ENCODE measurements at regions not wholly inside any gene's neighbourhood (a gene's known extent, or its start where the extent isn't known, plus 50 kb on each side); places are given as distances from the start of the nearest gene placed in this dataset.
"Not testable (repeated sequence)": the region's sequence is repeated elsewhere in the genome, so short reads cannot be mapped to it uniquely, and the experiment has no call there.

- no peak overlapping the region for H3K4me3 Mint-ChIP-seq
- H3K27me3 Mint-ChIP-seq (ENCODE audit: low read depth, poor library complexity), result no peaks in the 10 kb centered on the region
- peaks cover 27% of the 10 kb centered on the region for H3K9me3 Mint-ChIP-seq
- H3K4me1 Mint-ChIP-seq, result no peaks in the 10 kb centered on the region
- TF ChIP-seq CTCF (IDR thresholded peaks at IDR 0.05), result no peak
- H3K27ac Mint-ChIP-seq, result no peak overlapping the region
- no peaks in the 10 kb centered on the region for H3K36me3 Mint-ChIP-seq (ENCODE audit: low read depth)
- DNase-seq, result no peak
Observed at GRCh38 chr5:108503986-108504385, 122.1 kb upstream of the FBXL17 start.

- not testable (repeated sequence) for H3K4me3 Mint-ChIP-seq; H3K4me1 Mint-ChIP-seq; H3K27ac Mint-ChIP-seq; H3K36me3 Mint-ChIP-seq (ENCODE audit: low read depth); DNase-seq; H3K27me3 Mint-ChIP-seq (ENCODE audit: low read depth, poor library complexity)
- peaks cover 15% of the 10 kb centered on the region for H3K9me3 Mint-ChIP-seq
Observed at GRCh38 chr5:108495615-108496014, 113.7 kb upstream of the FBXL17 start.

- Mint-ChIP-seq H3K27ac (no peak overlapping the region), H3K4me3 (no peak overlapping the region), H3K4me1 (no peaks in the 10 kb centered on the region), H3K9me3 (peaks cover 21% of the 10 kb centered on the region), H3K36me3 (ENCODE audit: low read depth) (no peaks in the 10 kb centered on the region), H3K27me3 (ENCODE audit: low read depth, poor library complexity) (peaks cover 2% of the 10 kb centered on the region)
- TF ChIP-seq CTCF (IDR thresholded peaks at IDR 0.05), result no peak
- no peak for DNase-seq
Observed at GRCh38 chr5:108487951-108488350, 106.1 kb upstream of the FBXL17 start.

- no peak for DNase-seq
- peaks cover 2% of the 10 kb centered on the region for H3K27me3 Mint-ChIP-seq (ENCODE audit: low read depth, poor library complexity)
- no peak overlapping the region for H3K27ac Mint-ChIP-seq
- H3K36me3 Mint-ChIP-seq (ENCODE audit: low read depth), result no peaks in the 10 kb centered on the region
- no peak for TF ChIP-seq CTCF (IDR thresholded peaks at IDR 0.05)
- H3K9me3 Mint-ChIP-seq, result peaks cover 6% of the 10 kb centered on the region
- no peaks in the 10 kb centered on the region for H3K4me1 Mint-ChIP-seq
- no peak overlapping the region for H3K4me3 Mint-ChIP-seq
Observed at GRCh38 chr5:108484035-108484434, 102.1 kb upstream of the FBXL17 start.

GRCh38 chr5:108481355-108481931, 99.5 kb upstream of the FBXL17 start:
- no peaks in the 10 kb centered on the region for H3K36me3 Mint-ChIP-seq (ENCODE audit: low read depth)
- H3K4me1 Mint-ChIP-seq, result no peaks in the 10 kb centered on the region
- DNase-seq, result no peak
- H3K27me3 Mint-ChIP-seq (ENCODE audit: low read depth, poor library complexity), result no peaks in the 10 kb centered on the region
- H3K4me3 Mint-ChIP-seq, result no peak overlapping the region
- peak; percentile 39 for TF ChIP-seq CTCF (IDR thresholded peaks at IDR 0.05)
- H3K27ac Mint-ChIP-seq, result no peak overlapping the region
- no peaks in the 10 kb centered on the region for H3K9me3 Mint-ChIP-seq

- H3K27ac Mint-ChIP-seq, result no peak overlapping the region
- no peak overlapping the region for H3K4me3 Mint-ChIP-seq
- no peak for DNase-seq
- TF ChIP-seq CTCF (IDR thresholded peaks at IDR 0.05), result no peak
- H3K4me1 Mint-ChIP-seq, result no peaks in the 10 kb centered on the region
- peaks cover 2% of the 10 kb centered on the region for H3K27me3 Mint-ChIP-seq (ENCODE audit: low read depth, poor library complexity)
- no peaks in the 10 kb centered on the region for H3K36me3 Mint-ChIP-seq (ENCODE audit: low read depth)
- H3K9me3 Mint-ChIP-seq, result peaks cover 10% of the 10 kb centered on the region
Observed at GRCh38 chr5:108472237-108472636, 90.3 kb upstream of the FBXL17 start.
